ENCODE measurements at regions not wholly inside any gene's neighbourhood (a gene's known extent, or its start where the extent isn't known, plus 50 kb on each side); places are given as distances from the start of the nearest gene placed in this dataset.
A peak's percentile ranks its signal among the peaks of the same experiment; 100 is the strongest.

- Histone ChIP-seq H3K27ac (ENCODE audit: low read length) (no peak overlapping the region), H3K4me3 (ENCODE audit: low read length) (peak overlapping the region; percentile 24; the same call in 1 of the 2 replicates), H3K27me3 (ENCODE audit: control insufficient read depth, insufficient read depth, low read length) (peaks cover 18% of the 10 kb centered on the region; the same call in 1 of the 2 replicates), H3K9me3 (ENCODE audit: control insufficient read depth, insufficient read depth, low read length) (no peaks in the 10 kb centered on the region), H3K4me1 (ENCODE audit: control insufficient read depth, insufficient read depth, low read length) (no peaks in the 10 kb centered on the region), H3K36me3 (ENCODE audit: control insufficient read depth, insufficient read depth, low read length) (no peaks in the 10 kb centered on the region)
- no peak for DNase-seq (ENCODE audit: low read depth, low spot score)
- no CpG with 5 or more reads among the region's 35 CpGs for WGBS (ENCODE audit: insufficient coverage, insufficient read length)
Measured at GRCh38 chr14:54219261-54220070, 177.3 kb upstream of the CDKN3 start.

GRCh38 chr14:54220071-54220703 is 176.6 kb upstream of the CDKN3 start:
- Histone ChIP-seq H3K27ac (ENCODE audit: low read length) (no peak overlapping the region), H3K9me3 (ENCODE audit: control insufficient read depth, insufficient read depth, low read length) (no peaks in the 10 kb centered on the region), H3K27me3 (ENCODE audit: control insufficient read depth, insufficient read depth, low read length) (peaks cover 18% of the 10 kb centered on the region; the same call in 1 of the 2 replicates), H3K4me3 (ENCODE audit: low read length) (peak overlapping the region; percentile 24; the same call in 1 of the 2 replicates), H3K36me3 (ENCODE audit: control insufficient read depth, insufficient read depth, low read length) (no peaks in the 10 kb centered on the region), H3K4me1 (ENCODE audit: control insufficient read depth, insufficient read depth, low read length) (no peaks in the 10 kb centered on the region)
- no peak for DNase-seq (ENCODE audit: low read depth, low spot score)
- WGBS (ENCODE audit: insufficient coverage, insufficient read length): no CpG with 5 or more reads among the region's 28 CpGs

GRCh38 chr14:54220704-54221431 is 175.9 kb upstream of the CDKN3 start:
- Histone ChIP-seq H3K27me3 (ENCODE audit: control insufficient read depth, insufficient read depth, low read length) (peaks cover 18% of the 10 kb centered on the region; the same call in 1 of the 2 replicates), H3K4me3 (ENCODE audit: low read length) (no peak overlapping the region; the same call in 1 of the 2 replicates), H3K27ac (ENCODE audit: low read length) (no peak overlapping the region), H3K9me3 (ENCODE audit: control insufficient read depth, insufficient read depth, low read length) (no peaks in the 10 kb centered on the region), H3K4me1 (ENCODE audit: control insufficient read depth, insufficient read depth, low read length) (no peaks in the 10 kb centered on the region), H3K36me3 (ENCODE audit: control insufficient read depth, insufficient read depth, low read length) (no peaks in the 10 kb centered on the region)
- no CpG with 5 or more reads among the region's 5 CpGs for WGBS (ENCODE audit: insufficient coverage, insufficient read length)
- no peak for DNase-seq (ENCODE audit: low read depth, low spot score)

- H3K36me3 ChIP-seq (ENCODE audit: control insufficient read depth, insufficient read depth, low read length): no peaks in the 10 kb centered on the region
- H3K27me3 ChIP-seq (ENCODE audit: control insufficient read depth, insufficient read depth, low read length): peaks cover 18% of the 10 kb centered on the region; the same call in 1 of the 2 replicates
- H3K27ac ChIP-seq (ENCODE audit: low read length): no peak overlapping the region
- no peak overlapping the region for H3K4me3 ChIP-seq (ENCODE audit: low read length)
- DNase-seq (ENCODE audit: low read depth, low spot score): no peak
- no peaks in the 10 kb centered on the region for H3K4me1 ChIP-seq (ENCODE audit: control insufficient read depth, insufficient read depth, low read length)
- H3K9me3 ChIP-seq (ENCODE audit: control insufficient read depth, insufficient read depth, low read length): no peaks in the 10 kb centered on the region
- no CpG with 5 or more reads among the region's 3 CpGs for WGBS (ENCODE audit: insufficient coverage, insufficient read length)
Measured at GRCh38 chr14:54221432-54221803, 175.4 kb upstream of the CDKN3 start.

GRCh38 chr14:54221971-54222370 is 174.8 kb upstream of the CDKN3 start:
- H3K27me3 ChIP-seq (ENCODE audit: control insufficient read depth, insufficient read depth, low read length): peaks cover 18% of the 10 kb centered on the region; the same call in 1 of the 2 replicates
- H3K9me3 ChIP-seq (ENCODE audit: control insufficient read depth, insufficient read depth, low read length): no peaks in the 10 kb centered on the region
- H3K4me3 ChIP-seq (ENCODE audit: low read length): no peak overlapping the region
- no peaks in the 10 kb centered on the region for H3K36me3 ChIP-seq (ENCODE audit: control insufficient read depth, insufficient read depth, low read length)
- no peak for DNase-seq (ENCODE audit: low read depth, low spot score)
- no peaks in the 10 kb centered on the region for H3K4me1 ChIP-seq (ENCODE audit: control insufficient read depth, insufficient read depth, low read length)
- no CpG with 5 or more reads among the region's 4 CpGs for WGBS (ENCODE audit: insufficient coverage, insufficient read length)
- H3K27ac ChIP-seq (ENCODE audit: low read length): no peak overlapping the region

GRCh38 chr14:54223831-54224402 is 172.9 kb upstream of the CDKN3 start:
- Histone ChIP-seq H3K9me3 (ENCODE audit: control insufficient read depth, insufficient read depth, low read length) (no peaks in the 10 kb centered on the region), H3K4me1 (ENCODE audit: control insufficient read depth, insufficient read depth, low read length) (no peaks in the 10 kb centered on the region), H3K27ac (ENCODE audit: low read length) (no peak overlapping the region), H3K36me3 (ENCODE audit: control insufficient read depth, insufficient read depth, low read length) (no peaks in the 10 kb centered on the region), H3K27me3 (ENCODE audit: control insufficient read depth, insufficient read depth, low read length) (peaks cover 16% of the 10 kb centered on the region; the same call in 1 of the 2 replicates), H3K4me3 (ENCODE audit: low read length) (no peak overlapping the region)
- WGBS (ENCODE audit: insufficient coverage, insufficient read length): no CpG with 5 or more reads among the region's 5 CpGs
- DNase-seq (ENCODE audit: low read depth, low spot score): no peak

GRCh38 chr14:54225457-54226060 is 171.2 kb upstream of the CDKN3 start:
- WGBS (ENCODE audit: insufficient coverage, insufficient read length): no CpG with 5 or more reads among the region's 7 CpGs
- Histone ChIP-seq H3K36me3 (ENCODE audit: control insufficient read depth, insufficient read depth, low read length) (no peaks in the 10 kb centered on the region), H3K9me3 (ENCODE audit: control insufficient read depth, insufficient read depth, low read length) (no peaks in the 10 kb centered on the region), H3K27ac (ENCODE audit: low read length) (no peak overlapping the region), H3K27me3 (ENCODE audit: control insufficient read depth, insufficient read depth, low read length) (peaks cover 3% of the 10 kb centered on the region; the same call in 1 of the 2 replicates), H3K4me3 (ENCODE audit: low read length) (no peak overlapping the region), H3K4me1 (ENCODE audit: control insufficient read depth, insufficient read depth, low read length) (no peaks in the 10 kb centered on the region)
- DNase-seq (ENCODE audit: low read depth, low spot score): no peak

GRCh38 chr14:54226103-54226502 is 170.7 kb upstream of the CDKN3 start:
- no peaks in the 10 kb centered on the region for H3K4me1 ChIP-seq (ENCODE audit: control insufficient read depth, insufficient read depth, low read length)
- DNase-seq (ENCODE audit: low read depth, low spot score): no peak
- H3K4me3 ChIP-seq (ENCODE audit: low read length): no peak overlapping the region
- no peak overlapping the region for H3K27ac ChIP-seq (ENCODE audit: low read length)
- H3K27me3 ChIP-seq (ENCODE audit: control insufficient read depth, insufficient read depth, low read length): no peaks in the 10 kb centered on the region
- no peaks in the 10 kb centered on the region for H3K36me3 ChIP-seq (ENCODE audit: control insufficient read depth, insufficient read depth, low read length)
- 100% methylated on average over 1 of the region's 2 CpGs for WGBS (ENCODE audit: insufficient coverage, insufficient read length)
- H3K9me3 ChIP-seq (ENCODE audit: control insufficient read depth, insufficient read depth, low read length): no peaks in the 10 kb centered on the region

- no CpG with 5 or more reads among the region's 2 CpGs for WGBS (ENCODE audit: insufficient coverage, insufficient read length)
- Histone ChIP-seq H3K36me3 (ENCODE audit: control insufficient read depth, insufficient read depth, low read length) (no peaks in the 10 kb centered on the region), H3K4me3 (ENCODE audit: low read length) (no peak overlapping the region), H3K4me1 (ENCODE audit: control insufficient read depth, insufficient read depth, low read length) (no peaks in the 10 kb centered on the region), H3K9me3 (ENCODE audit: control insufficient read depth, insufficient read depth, low read length) (no peaks in the 10 kb centered on the region), H3K27me3 (ENCODE audit: control insufficient read depth, insufficient read depth, low read length) (no peaks in the 10 kb centered on the region), H3K27ac (ENCODE audit: low read length) (no peak overlapping the region)
- no peak for DNase-seq (ENCODE audit: low read depth, low spot score)
Measured at GRCh38 chr14:54226558-54226957, 170.2 kb upstream of the CDKN3 start.

- Histone ChIP-seq H3K4me3 (ENCODE audit: low read length) (no peak overlapping the region), H3K36me3 (ENCODE audit: control insufficient read depth, insufficient read depth, low read length) (no peaks in the 10 kb centered on the region), H3K27ac (ENCODE audit: low read length) (no peak overlapping the region), H3K9me3 (ENCODE audit: control insufficient read depth, insufficient read depth, low read length) (no peaks in the 10 kb centered on the region), H3K4me1 (ENCODE audit: control insufficient read depth, insufficient read depth, low read length) (no peaks in the 10 kb centered on the region), H3K27me3 (ENCODE audit: control insufficient read depth, insufficient read depth, low read length) (no peaks in the 10 kb centered on the region)
- WGBS (ENCODE audit: insufficient coverage, insufficient read length): no CpG with 5 or more reads among the region's 1 CpG
- DNase-seq (ENCODE audit: low read depth, low spot score): no peak
Measured at GRCh38 chr14:54229136-54229535, 167.7 kb upstream of the CDKN3 start.
